HG03060 (cell line): ENCODE measurements at regions not wholly inside any gene's neighbourhood (a gene's known extent, or its start where the extent isn't known, plus 50 kb on each side); places are given as distances from the start of the nearest gene placed in this dataset.

Experiments
- ATAC-seq: cut with Tn5 transposase; IDR thresholded peaks from one replicate; pipeline ENCODE4 v1.9.1; 2021; ENCODE audit warnings: low read depth, moderate number of reproducible peaks; ENCODE audit not compliant: unreplicated experiment

DNA sequence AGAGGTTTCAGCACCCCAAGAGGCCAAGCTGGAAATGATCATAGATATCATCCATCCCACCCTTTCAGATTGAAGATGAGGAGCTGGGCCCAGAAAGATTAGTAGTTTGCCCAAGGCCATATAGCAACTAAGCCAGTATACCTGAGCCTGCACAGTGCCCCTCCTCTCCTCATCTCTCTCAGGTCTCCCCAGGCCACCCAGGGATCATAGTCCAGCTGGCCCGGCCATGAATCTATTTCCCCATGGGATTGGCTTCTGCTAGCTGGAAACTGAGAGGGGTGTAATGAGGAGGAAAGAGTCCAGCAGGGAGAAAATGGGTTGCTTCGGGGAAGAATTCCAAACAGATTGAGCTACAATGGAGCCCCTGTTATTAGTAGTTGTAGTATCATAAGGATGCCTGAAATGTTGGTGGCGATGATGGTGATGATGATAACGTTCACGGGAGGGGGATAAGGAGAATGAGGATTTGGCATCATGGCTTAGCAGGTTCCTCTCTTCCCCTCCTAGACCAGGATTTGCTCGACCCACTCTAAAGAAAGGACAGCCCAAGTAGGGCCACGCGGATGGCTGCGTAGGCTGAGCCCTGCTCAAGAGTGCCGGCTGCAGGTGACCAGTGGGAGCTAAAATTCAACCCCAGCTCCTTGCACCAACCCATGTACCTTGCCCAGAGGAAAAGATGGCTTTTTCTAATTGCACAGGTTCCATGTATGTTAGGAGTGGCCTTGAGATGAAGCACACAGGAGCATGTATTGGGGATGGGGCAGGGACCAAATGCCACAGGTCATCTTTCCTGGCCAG lies 117.8 kb upstream of the PJA1 start:
- no peak for ATAC-seq

DNA sequence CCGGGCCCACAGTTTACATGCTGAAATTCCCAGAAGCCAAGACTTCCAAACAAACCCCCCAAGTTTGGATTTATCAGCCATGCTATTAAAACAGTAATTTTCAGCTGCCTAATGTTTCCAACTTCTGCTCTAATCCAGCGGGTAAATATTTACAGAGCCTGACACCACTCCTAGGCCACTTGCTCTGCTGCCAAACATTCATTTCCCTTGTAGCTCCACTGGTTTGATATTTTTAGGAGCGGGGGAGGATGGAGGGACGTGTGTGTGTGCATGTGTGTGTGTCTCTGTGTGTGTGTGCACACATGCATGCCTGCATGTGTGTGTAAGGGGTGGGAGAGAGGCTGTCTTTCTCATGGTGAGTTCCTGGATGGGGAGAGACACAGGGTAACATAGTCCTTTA lies 115.7 kb upstream of the PJA1 start:
- ATAC-seq, result no peak

DNA sequence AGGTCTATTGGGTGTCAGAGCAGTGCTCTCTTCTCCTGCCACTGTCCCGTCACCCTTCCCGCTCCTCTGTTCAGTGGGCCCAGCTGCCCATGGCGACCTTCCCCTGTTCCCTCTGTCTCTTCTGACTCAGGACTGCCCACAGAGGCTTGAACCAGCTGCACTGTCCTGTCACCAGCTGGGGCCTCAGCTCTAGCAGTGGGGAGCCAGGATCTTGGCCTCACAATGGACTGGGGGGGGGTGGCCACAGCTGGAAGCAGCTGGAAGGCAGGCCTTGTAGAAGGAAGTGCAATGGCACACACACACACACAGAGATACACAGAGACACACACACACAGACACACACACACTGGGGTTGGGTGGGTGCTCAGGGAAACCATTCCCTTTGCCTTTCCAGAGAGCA lies 114.0 kb upstream of the PJA1 start:
- no peak for ATAC-seq

DNA sequence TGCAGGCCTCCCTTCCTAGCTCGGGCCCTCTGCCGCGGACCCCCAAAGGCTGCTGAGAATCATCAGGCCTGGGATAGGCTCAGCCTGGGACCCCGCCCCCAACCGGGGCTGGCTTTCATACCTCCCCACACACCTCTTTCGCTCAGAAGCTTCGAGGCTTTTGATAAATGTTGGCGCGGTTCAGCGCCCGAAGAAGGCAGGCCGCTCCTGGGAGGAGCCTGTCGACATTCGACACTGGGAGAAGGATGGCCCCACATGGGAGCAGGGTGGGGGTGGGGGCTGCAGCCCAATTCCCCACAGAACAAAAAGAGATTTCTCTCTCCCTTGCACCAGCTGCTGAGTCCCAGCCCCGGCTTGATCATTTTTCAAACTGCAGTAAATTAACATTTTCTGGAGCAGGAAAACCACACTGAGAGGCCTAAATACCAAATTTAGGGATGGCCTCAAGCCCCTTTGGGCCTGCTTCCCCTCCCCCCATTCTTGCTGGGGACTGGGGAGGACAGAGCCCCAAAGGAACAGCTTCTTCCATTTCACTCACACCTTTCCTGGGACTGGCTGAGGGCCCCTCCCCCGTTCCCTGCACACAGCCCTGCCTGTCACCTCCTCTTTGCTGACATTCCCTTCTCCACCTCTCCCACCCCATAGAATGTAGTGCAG lies 112.9 kb upstream of the PJA1 start:
- no peak for ATAC-seq

DNA sequence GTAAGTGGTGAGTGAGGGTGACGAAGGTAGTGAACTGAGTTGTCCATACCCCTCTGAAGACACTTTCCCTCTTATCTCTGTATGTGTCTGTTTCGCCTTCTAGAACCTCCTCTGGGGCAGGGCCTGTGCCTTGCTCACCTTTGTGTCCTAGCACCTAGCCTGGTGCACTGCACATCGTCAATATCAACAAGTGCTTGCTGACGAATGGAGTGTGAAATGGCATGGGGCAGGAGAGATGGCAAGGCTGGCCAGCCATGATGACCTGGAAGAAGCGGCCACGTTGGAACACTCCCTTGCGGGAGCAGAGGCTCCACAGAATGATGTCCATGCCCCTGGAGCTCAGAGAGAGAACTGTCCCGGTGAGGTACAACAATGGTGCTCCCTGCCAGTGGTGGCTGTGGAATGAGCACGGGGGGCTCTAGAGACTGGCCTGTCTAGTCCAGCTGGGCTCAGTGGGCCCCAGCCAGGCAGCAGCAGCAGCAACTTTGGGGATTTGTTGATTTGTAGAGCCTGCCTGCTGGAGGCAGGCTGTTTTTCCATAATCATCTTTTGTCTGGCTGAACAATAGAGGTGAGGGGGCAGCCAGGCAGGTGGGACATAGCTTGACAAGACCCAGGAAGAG lies 112.2 kb upstream of the PJA1 start:
- no peak for ATAC-seq

DNA sequence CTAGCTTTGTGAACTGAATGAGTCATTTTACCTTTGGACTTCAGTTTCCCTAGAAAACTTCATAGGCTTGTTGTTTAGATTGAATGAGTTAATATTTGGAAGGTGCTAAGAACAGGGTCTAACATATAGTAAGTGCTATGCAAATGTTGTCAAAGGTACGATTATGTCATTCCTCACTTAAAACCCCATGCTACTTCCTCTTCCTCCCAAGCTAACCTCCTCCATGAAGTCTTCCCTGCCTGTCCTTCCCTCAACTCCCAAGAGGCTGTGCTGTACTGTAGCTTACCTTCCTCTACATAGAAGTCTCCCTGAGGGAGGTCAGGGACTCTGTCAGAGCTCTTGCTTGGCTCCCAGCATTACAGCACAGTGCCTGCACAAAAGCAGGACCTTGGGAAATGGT lies 103.4 kb upstream of the PJA1 start:
- ATAC-seq, result no peak

DNA sequence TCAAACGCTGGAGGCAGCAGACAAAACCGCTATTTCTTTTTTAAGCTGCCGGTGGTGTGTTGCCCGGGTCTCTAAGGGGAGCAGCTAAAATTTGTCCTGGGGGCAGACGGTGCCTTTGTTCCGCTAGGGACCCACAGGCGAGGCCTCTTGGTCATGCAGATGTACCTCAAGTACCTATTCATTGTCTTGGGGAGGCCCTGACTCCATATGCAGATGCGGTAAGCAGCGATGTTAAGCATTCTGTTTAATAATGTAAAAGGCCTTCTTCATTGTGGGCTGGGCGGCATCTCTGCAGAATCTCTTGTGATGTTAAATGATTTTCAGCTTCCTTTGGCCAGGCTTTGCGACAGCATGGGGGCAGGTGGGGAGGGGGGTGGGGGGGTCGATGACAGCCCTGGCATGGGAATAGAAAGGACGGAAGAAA lies 98.9 kb upstream of the PJA1 start:
- ATAC-seq, result no peak

DNA sequence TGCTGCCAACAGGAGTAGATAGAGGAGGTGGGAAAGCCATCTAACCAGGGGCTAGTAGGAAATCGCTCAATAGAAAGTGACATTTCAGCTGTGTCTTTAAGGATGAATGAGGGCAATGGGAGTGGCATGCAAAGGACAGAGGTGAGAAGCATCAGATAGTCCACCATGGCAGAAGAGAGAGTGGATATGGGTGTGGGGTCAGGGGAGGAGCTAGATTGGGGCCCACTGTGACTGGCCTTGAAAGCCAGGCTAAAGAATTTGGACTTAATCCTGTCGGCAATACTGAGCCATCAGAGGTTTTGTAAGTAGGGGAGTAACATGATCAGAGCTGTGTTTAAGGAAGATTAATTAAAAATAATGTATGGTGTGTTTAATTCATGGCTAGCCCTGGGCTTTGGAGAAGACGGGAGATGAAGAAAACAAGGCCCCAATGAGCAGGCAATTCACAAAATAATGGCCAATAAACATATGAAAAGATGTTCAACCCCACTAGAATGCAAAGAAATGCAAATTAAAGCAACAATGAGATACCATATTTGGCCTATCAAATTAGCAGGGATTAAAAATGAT lies 98.1 kb upstream of the PJA1 start:
- no peak for ATAC-seq

DNA sequence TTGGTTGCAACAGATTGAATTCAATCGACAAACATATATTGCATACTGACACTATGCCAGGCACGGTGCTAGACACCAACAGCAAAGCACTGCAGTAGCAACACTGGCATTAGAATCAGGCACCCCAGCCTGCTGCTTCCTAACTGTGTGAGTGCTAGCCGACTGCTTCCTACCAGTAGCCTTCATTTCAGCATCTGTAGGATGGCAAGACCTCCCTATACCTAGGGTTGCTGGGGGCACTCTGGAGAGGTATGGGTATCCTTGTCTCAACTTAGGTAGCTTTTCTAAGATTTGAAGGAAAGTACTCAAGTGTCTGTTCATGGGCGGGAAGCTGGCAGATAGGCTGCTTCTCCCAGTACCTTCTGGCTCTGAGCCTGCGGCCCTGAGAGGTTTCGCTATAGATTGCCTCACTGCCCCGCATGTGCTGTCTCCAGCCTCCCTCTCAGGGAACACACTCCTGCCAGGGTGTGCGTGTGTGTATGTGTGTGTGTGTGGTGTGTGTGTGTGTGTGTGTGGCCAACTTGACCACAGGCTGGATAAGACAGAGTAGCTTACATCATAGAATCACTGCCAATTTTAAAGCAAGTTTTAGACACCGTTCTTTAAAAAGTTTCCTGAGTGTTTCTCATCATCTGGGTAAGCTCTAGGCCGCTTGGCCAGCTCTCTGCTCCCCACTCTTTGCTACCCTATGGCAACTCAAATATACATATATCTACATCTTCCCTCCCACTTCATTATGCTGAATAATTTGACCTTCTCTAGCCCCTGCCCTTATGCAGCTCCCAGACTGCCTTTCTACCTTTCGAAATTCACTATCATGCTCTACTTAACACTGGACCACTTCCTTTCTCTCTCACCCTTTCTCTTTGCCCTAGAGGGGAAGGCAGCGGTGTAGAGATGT lies 97.0 kb upstream of the PJA1 start:
- no peak for ATAC-seq

DNA sequence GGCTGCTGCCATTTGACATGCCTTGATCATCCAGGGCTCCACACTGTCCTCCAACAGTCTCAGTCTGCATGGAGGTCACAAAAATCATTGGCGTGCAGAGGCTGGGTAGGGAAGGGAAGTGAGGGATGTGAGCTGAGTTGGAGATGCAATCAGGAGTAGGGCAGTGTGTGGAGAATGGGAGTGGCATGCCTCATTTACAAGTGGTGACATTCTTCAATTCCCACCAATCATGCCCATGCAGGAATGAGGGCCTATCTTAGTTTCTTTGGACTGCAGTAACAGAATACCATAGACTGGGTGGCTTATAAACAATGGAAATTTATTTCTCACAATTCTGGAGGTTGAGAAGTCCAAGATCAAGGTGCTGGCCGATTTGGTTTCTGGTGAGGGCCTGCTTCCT lies 94.9 kb upstream of the PJA1 start:
- no peak for ATAC-seq

DNA sequence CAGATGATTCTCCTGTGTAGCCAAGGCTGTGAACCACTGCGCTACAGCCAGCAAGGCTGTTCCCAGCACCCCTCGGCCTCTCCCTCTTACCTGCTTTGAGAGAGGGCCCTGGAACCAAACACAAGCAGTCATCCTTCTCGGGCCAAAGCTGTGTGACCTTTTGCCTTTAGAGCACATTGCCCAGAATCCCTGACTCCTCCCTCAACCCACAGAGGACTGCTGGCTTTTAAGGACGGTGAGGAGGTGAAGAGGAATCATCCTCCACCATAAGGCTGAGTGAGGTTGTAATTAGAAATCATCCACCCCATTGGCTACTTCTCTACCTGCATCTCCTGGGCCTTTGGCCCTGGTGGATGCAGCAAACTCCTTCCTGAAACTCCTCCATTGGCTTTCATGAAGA lies 93.6 kb upstream of the PJA1 start:
- ATAC-seq, result no peak

DNA sequence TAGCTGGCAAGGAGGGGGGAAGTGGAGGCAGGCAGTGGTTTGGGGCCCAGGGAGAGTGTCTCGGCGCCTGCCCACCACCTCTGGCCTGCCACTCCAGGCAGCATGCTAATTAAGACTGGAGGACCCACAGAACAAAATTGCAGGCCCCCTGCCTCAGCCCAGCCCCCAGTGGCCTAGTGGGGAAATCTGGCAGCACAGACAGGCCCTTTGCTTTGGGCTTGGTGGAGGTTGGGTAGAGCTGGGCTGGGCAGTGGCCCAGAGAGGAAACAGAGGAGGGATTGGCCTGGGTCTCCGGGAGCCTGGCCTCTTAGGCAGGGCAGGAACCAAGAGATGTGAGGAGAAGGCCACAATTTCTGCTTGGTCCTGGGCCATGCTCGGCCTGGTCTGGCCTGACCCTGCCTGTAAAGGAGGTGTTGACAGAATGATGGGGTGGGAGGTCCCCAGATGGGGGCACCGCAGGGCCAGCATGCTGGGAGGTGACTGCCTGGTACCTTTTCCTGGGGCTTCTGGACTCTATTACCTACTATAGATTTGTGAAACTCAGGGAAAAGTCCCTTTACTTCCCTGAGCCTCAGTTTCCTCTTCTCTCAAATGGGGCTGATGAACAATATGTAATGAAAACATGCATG lies 92.4 kb upstream of the PJA1 start:
- ATAC-seq, result no peak

DNA sequence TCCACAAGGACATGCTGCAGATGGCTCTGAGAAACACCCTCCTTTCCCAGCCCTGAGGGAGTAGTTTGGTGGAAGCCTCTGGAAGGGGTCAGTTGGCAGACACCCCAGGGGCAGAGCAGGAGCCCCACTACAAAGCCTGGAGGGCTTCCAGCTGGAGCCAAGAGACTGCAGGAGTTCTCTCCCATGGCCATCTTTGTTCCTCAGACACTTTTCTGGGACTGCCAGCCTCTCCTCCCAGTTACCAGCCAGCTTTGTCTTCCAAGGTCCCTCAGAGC lies 91.0 kb upstream of the PJA1 start:
- no peak for ATAC-seq

DNA sequence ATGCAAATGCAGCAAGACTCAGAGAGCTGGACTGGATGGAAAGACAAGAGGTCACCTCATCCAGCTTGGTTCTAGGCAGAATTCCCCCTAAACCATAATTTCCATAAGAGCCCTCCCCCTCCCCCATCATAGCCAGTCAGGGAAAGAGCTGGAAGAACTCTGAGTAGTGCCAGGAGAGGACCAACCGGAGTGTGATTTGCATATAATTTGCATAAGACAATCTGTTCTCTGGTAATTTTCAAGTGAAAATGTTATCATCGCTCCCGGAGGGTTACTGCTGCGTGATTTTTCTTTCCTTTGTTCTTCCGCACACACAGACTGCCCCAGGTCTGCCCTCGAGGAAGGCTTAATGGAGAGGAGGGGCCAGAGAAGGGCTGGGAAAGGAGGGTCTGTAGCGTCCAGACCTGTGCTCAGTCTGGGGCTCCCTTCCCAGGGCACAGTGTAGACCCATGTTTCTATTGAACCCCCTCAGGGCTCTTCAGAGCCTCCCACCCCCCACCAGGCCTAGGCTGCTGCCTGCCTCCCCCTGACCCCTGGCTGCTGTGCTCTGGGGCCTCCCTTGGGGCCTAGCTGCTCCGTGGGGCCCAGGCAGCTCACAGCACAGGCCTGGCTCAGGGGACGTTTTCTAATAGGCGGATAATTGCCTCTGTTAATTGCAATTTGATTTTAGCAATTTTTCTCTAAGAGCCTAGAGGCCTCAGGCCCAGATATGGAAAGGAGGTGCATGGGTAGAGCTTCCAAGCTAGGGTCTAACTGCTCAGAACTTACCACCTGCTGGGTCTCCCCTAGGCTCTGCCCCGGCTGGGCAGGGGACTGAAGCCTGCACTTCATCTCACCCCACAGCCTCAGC lies 90.4 kb upstream of the PJA1 start:
- no peak for ATAC-seq

DNA sequence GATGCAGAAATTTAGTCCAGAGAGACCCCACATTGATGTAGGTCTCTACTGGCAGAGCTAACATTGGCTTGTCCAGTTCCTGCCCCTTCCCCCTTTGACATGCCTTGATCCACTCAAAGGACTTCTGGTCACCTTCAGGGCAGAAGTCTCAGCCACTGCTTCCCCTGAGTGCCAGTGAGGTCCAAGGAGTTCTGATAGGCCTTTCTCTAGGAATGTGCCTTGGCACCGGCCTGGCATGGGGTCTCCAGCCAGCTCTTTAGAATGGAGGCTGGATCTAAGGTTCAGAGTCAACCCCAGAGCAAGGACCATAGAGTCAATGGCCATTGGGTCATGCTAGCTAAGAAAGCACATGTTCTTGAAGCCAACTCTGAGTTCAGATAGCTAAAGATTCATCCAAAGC lies 88.6 kb upstream of the PJA1 start:
- ATAC-seq, result no peak

DNA sequence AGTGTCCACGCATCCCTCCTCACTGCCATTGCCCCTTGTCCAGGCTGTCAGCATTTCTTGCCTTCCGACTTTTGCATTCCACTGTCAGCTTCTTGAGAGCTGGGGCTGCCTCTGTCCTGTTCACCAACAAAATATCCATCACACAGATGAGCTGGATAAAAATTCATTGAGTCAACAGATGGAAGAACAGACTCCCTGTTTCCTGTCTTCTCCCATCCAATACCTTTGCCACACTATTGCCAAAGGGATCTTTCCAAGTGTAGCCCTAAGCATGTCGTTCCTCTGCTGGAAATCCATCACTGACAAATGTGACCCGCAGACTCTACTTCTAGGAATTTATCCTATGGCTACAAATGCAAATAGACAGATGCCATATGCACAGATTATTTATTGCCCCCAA lies 78.0 kb upstream of the PJA1 start:
- ATAC-seq, result no peak

DNA sequence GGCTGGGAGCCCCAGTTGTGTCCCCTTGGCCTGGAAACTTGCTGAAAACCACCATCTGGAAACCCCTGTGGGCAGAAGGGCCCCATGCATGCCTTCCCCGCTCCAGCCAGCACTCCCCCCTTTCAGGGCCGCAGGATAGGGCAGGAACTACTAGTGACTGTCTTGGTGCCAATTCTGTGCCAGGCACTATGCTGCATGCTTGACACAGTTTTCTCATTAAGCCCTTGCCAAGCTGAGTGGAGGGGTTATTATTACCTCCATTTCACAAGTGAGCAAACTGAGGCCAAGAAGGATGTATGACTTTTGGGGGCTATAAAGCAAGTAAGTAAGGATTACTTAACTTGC lies 73.6 kb upstream of the PJA1 start:
- ATAC-seq, result no peak

DNA sequence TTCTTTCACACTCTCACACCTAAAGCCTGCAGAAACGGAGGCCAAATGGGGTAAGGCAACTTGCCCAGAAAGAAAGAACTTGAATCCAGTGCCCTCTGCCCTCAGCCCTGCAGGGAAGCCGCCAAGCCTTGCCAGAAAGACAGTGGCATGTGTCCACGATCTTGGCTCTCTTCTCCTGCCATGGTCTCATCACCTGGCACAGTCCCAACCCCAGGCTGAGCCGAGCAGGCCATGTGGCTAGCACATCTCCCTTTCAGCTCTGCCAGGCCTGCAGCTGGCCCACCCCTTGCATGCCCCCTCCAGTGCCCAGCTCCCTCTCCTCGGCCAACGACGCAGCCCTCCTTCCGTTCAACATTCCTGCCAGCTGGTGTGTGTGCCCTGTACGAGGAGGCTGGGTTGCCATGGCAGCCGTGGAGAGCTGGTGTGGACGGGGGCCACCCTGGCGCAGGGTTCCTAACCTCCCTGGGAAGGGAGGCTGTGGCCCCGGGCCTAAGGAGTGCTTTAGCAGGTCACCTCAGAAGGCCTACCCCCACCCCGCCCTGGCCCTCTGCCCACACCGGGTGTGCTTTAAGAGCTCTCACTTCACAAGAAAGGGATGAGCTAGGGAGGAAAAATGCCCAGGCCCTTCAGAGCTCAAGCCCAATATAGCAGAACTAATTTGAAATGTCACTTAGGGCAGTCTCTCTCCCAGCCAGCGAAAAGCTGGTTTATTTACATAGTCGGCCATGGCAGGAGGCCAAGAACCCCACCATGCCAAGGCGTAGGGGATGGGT lies 73.0 kb upstream of the PJA1 start:
- no peak for ATAC-seq

DNA sequence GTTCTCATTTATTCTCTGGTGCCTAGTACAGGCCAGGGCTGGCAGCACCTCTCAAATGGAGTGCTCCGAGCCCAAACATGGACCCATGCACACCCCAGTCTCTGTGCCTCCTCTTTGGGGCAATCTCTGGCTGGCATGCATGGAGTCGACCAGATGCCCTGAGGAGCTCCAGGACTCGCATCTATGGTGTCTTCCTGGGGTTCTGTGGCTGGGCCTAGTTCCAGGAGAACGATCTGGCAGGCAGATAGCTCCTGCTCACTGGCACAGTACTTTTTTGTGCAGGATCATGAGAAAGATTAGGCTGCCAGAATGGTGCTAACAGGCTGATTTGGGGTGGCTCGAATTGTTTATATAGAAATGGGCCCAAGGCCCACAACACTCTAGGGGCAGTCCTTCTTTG lies 72.0 kb upstream of the PJA1 start:
- ATAC-seq, result no peak
